ES-I3 (cell line): ENCODE measurements at regions not wholly inside any gene's neighbourhood (a gene's known extent, or its start where the extent isn't known, plus 50 kb on each side); places are given as distances from the start of the nearest gene placed in this dataset.

ENCODE experiments used
- H3K36me3 ChIP-seq: 2 replicates; pipeline ENCODE4 v1.6.1; 2013; ENCODE audit warnings: mild to moderate bottlenecking, low read length, control low read depth, moderate library complexity; ENCODE audit not compliant: insufficient read depth
- H3K4me1 ChIP-seq: 2 replicates; pipeline ENCODE4 v1.6.1; 2013; ENCODE audit warnings: mild to moderate bottlenecking, control low read depth, low read length; ENCODE audit not compliant: insufficient read depth
- H3K9ac ChIP-seq: 2 replicates; pipeline ENCODE4 v1.6.1; 2013; ENCODE audit warnings: low read depth, mild to moderate bottlenecking, low read length, moderate library complexity
- H3K9me3 ChIP-seq: 2 replicates; pipeline ENCODE4 v1.6.1; 2013; ENCODE audit warnings: mild to moderate bottlenecking, low read length, moderate library complexity; ENCODE audit not compliant: control insufficient read depth, insufficient read depth

DNA sequence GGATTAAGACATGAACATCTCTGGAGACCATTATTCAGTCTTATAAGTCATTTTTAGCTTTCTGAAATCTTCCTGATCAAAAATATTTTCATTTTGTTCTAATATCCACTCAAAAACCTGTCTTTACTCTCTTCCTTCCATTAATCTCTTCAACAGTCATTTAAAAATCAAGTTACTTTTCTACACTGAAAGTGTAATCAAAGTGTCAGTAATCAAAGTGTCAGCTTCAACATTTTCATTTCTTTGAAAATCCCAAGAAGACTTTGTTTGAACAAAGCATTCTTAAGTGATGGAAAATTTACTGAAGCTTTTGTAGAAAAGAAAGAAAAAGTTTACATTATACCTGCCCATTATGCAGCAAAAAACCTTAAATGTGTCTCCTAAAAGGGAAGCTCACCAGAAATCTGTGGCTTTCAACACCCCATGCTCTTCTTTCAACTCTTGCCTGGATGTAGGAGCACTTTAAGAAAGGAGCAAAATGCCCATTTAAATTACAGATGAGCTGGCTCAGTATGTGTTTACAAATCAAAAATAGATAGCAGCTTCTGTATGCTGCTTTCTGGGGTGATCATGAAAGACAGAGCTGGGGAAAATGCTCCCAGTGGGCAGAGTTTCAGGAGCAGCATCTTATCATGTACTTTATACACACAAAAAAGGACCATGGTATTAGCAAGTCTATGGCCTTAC, 260.8 kb upstream of the NCAM2 start:
- no peaks in the 10 kb centered on the region for H3K9me3 ChIP-seq
- no peaks in the 10 kb centered on the region; the same call in 1 of the 2 replicates for H3K4me1 ChIP-seq
- no peaks in the 10 kb centered on the region for H3K36me3 ChIP-seq
- no peak overlapping the region for H3K9ac ChIP-seq

DNA sequence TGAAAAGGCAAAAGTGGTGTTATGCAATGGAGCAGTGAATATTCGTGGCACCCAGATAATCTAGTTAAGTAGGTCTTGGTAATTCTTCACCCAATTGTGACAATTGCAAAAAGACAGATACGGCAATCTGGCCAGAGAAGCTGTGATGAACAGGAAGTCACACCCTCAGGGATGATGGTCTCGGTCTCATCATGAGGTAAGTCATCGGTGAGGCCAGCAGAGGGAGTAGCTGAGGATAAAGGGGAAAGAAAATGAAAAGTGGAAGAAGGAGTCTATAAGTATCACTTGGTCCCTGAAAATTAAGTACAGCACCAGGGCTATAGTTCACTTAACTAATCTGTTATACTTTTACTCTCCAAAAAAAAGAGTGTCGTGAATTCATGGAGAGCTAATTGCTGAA, 258.8 kb upstream of the NCAM2 start:
- no peaks in the 10 kb centered on the region for H3K36me3 ChIP-seq
- no peaks in the 10 kb centered on the region; the same call in 1 of the 2 replicates for H3K4me1 ChIP-seq
- no peak overlapping the region for H3K9ac ChIP-seq
- H3K9me3 ChIP-seq, result no peaks in the 10 kb centered on the region

DNA sequence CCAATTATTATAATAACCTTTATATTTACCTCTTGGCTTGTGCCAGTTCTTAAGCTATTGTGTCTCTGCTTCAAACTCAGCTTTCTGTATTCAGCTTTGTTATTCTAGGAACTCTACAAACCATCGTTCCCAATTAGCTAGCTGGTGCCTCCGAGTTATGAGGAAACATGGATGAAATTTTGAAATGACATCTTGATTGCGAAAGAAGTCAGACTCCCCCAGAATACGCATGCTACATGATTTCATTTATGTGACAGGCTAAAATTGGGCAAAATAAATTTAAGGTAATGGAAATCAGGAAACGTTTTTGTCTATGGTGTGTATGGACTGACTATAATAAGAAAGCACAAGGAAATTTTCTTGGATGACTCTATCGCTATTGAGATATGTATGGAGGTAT, 256.8 kb upstream of the NCAM2 start:
- H3K9ac ChIP-seq, result no peak overlapping the region

DNA sequence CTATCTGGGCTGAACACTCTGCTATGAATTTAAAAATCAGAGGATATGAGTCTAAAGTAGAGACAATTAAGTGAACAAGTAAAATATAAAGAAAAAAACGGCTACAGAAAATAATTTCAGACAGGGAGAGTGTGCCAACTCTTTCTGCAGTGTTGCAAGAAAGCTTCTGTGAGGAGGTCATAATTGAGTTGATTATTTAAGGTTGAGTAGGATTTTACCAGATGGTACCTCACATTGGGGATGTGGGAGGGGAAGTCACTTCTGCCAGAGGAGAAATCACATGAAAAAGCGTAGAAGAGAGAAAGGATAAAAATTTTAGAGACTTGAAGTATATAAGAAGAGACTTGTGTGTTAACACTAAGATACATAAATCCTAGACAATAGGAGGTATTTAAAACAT, 238.0 kb upstream of the NCAM2 start:
- no peak overlapping the region for H3K9ac ChIP-seq
- no peaks in the 10 kb centered on the region for H3K36me3 ChIP-seq
- no peaks in the 10 kb centered on the region for H3K4me1 ChIP-seq
- H3K9me3 ChIP-seq, result no peaks in the 10 kb centered on the region

More for the DNA sequence above, 256.8 kb upstream of the NCAM2 start:
- Histone ChIP-seq H3K36me3 (no peaks in the 10 kb centered on the region), H3K9me3 (no peaks in the 10 kb centered on the region), H3K4me1 (no peaks in the 10 kb centered on the region)

GRCh38 chr21:20774737-20775136, 223.5 kb upstream of the NCAM2 start:
- Histone ChIP-seq H3K9ac (no peak overlapping the region), H3K36me3 (no peaks in the 10 kb centered on the region), H3K9me3 (no peaks in the 10 kb centered on the region; the same call in none of the 2 replicates), H3K4me1 (no peaks in the 10 kb centered on the region)

DNA sequence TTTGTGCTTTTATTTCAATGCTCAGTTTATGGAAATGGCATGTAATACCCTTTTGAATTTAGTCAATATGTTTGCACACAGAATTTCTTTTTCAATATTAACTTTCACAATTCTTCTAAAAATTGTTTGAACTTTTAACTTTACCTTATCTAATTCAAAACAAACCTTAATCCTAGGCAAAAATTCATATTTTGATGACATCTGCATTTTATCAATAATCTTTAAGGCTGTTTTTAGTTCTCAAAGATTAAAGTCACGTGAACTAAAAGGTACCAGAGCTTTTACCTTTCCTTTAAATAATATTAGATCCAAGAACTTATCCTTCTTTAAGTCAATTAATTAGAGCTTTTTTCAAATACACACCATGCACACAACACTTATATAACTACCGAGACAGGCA, 218.9 kb upstream of the NCAM2 start:
- no peaks in the 10 kb centered on the region for H3K36me3 ChIP-seq
- peaks cover 4% of the 10 kb centered on the region for H3K9me3 ChIP-seq
- H3K9ac ChIP-seq, result no peak overlapping the region
- H3K4me1 ChIP-seq, result no peaks in the 10 kb centered on the region

DNA sequence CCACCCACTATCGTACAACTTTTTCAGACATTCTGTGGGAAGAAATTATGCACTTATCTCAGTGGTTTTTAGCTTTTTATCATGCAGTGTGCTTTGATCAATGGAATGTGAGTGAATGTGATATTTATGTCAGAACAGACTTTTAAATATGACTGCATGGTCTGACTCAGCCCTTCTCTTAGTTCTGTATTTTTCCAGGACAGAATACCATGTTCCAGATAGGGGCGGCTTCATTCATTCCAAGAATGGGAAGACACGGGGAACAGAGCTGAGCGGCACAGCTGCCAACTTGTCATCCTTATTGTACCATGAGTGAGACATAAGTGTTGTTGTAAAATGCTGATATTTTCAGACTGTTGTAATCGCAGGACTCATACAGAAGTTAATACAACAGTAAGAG, 214.6 kb upstream of the NCAM2 start:
- 0 out of 2 replicates have a peak, but pooled peaks cover 2% of the 10 kb centered on the region for H3K4me1 ChIP-seq
- H3K36me3 ChIP-seq, result no peaks in the 10 kb centered on the region

GRCh38 chr21:20789729-20790500, 208.3 kb upstream of the NCAM2 start:
- H3K9ac ChIP-seq, result no peak overlapping the region
- H3K4me1 ChIP-seq, result peaks cover 19% of the 10 kb centered on the region; the same call in 1 of the 2 replicates
- H3K36me3 ChIP-seq, result no peaks in the 10 kb centered on the region
- no peaks in the 10 kb centered on the region for H3K9me3 ChIP-seq

More for the DNA sequence above, 214.6 kb upstream of the NCAM2 start:
- Histone ChIP-seq H3K9me3 (peaks cover 4% of the 10 kb centered on the region; the same call in 1 of the 2 replicates), H3K9ac (no peak overlapping the region)

DNA sequence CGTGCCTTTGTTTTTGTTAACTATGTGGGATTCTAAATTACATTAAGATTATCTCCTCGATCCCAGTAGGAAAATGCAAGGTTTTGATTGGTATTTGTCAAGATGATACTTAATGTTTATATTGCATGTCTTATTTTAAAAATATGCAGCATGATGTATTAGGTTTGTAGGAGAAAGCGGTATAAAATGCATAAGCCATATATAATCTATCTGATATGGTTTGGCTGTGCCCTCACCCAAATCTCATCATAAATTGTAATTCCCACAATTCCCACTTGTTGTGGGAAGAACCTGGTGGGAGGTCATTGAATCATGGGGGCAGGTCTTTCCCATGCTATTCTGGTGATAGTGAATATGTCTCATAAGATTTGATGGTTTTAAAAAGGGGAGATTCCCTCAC, 198.1 kb upstream of the NCAM2 start:
- H3K9me3 ChIP-seq, result no peaks in the 10 kb centered on the region
- H3K4me1 ChIP-seq, result no peaks in the 10 kb centered on the region
- no peaks in the 10 kb centered on the region for H3K36me3 ChIP-seq
- H3K9ac ChIP-seq, result no peak overlapping the region

DNA sequence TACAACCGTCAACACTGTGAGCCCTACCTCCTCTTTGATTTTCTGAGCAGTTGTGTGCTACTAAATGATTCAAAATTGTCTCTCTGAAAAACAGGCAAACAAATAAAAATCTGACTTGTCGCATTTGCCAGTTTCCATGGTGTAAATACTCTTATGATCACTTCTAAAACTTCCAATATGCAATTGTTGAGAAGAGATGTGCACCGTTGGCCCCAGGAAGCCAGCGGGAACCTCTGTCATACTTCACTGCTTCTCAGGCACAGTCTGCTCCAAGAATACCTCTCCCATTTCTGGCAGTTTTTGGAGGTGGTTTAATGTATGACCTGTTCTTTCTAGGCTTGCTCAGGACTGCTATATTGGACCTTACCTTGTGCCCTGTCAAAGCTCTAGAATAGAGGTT, 196.0 kb upstream of the NCAM2 start:
- Histone ChIP-seq H3K9me3 (no peaks in the 10 kb centered on the region), H3K9ac (no peak overlapping the region), H3K36me3 (no peaks in the 10 kb centered on the region), H3K4me1 (no peaks in the 10 kb centered on the region)

- Histone ChIP-seq H3K4me1 (no peaks in the 10 kb centered on the region), H3K9ac (no peak overlapping the region), H3K9me3 (no peaks in the 10 kb centered on the region), H3K36me3 (no peaks in the 10 kb centered on the region)
Measured at GRCh38 chr21:20802631-20803260, 195.5 kb upstream of the NCAM2 start.

GRCh38 chr21:20811702-20812101, 186.5 kb upstream of the NCAM2 start:
- Histone ChIP-seq H3K9me3 (no peaks in the 10 kb centered on the region), H3K4me1 (no peaks in the 10 kb centered on the region), H3K9ac (no peak overlapping the region), H3K36me3 (no peaks in the 10 kb centered on the region)

DNA sequence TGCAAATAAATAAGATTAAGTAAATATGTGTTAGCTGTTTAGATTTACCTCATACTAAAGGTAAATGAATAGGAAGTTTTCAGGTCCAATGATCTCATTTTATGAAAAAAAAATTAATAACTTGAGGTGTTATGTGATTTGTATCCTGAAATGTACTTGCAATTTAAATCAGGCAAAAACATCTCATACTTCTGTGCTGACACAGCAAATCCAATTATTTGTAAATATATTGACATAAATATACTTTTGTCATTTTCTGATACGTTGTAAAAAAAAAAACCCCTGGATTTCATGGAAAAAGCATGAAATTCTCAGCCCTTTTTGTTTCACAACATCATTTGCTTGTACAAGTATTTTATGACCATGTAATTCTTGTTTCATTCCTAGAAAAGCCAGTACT, 184.1 kb upstream of the NCAM2 start:
- H3K9me3 ChIP-seq, result no peaks in the 10 kb centered on the region
- H3K4me1 ChIP-seq, result no peaks in the 10 kb centered on the region
- no peaks in the 10 kb centered on the region for H3K36me3 ChIP-seq
- no peak overlapping the region for H3K9ac ChIP-seq

- no peak overlapping the region for H3K9ac ChIP-seq
- H3K9me3 ChIP-seq, result no peaks in the 10 kb centered on the region
- no peaks in the 10 kb centered on the region for H3K36me3 ChIP-seq
- H3K4me1 ChIP-seq, result peaks cover 15% of the 10 kb centered on the region
Measured at GRCh38 chr21:20822666-20823065, 175.5 kb upstream of the NCAM2 start.

DNA sequence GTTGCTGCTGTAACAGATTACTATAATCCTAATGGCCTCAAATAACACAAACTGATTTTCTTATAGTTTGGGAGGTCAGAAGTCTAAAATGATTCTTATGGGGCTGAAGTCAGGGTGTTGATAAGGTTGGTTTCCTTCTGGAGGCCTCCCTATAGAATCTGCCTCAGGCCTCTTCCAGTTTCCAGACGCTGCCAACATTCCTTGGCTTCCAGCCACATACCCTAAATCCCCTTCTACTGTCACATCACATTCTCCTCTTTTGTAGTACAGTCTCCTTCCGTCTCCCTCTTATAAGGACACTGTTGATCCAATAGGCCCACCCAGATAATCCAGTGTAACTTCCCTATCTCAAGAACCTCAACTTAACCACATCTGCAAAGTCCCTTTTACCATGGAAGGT, 145.3 kb upstream of the NCAM2 start:
- H3K4me1 ChIP-seq, result no peaks in the 10 kb centered on the region
- H3K9ac ChIP-seq, result no peak overlapping the region
- H3K36me3 ChIP-seq, result no peaks in the 10 kb centered on the region
- H3K9me3 ChIP-seq, result no peaks in the 10 kb centered on the region
